CD4-positive, alpha-beta T cell treated with Interleukin-6 for 4 hours (primary cell): ENCODE measurements at regions not wholly inside any gene's neighbourhood (a gene's known extent, or its start where the extent isn't known, plus 50 kb on each side); places are given as distances from the start of the nearest gene placed in this dataset.

Experiments used
- DNase-seq: peaks from one replicate; pipeline ENCODE4 v3.0.0-alpha.2; 2020; ENCODE audit warnings: mixed read lengths

DNA sequence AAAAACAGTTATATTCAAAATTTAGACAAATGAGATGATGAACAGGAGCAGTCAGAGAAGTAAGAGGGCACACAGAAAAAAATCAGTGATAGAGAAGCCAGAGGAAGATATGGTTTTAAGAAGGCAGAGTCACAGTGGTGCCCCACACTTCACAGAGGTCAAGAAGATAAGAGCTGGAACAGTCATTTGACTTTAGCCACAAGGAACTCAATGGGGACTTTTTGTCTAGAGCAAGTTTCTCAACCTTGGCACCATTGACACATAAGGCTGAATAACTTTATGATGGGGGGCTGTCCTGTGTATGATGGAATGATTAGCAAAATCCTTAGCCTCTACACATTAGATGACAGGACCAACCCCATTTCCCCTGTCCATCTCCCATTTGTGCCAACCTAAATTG is 172.8 kb upstream of the PLEKHG7 start:
- DNase-seq: no peak

DNA sequence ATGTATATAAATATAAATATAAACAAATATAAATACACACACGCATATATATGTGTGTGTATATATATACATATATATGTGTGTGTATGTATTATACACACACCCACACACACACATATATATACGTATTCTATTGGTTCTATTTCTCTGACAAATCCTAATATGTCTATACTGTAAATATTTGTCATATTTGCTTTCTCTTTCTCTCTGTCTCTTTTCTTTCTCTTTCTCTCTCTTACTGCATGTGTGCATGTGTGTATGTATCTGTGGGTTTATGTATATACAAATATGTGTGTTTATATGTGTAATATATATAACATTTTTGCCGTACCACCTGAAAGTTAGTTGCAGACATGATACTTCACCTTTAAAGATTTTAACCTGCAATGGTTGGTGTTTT is 174.2 kb upstream of the PLEKHG7 start:
- DNase-seq: no peak

GRCh38 chr12:92528097-92528496 is 174.7 kb upstream of the PLEKHG7 start:
- DNase-seq: no peak

GRCh38 chr12:92524489-92524888 is 178.3 kb upstream of the PLEKHG7 start:
- no peak for DNase-seq

DNA sequence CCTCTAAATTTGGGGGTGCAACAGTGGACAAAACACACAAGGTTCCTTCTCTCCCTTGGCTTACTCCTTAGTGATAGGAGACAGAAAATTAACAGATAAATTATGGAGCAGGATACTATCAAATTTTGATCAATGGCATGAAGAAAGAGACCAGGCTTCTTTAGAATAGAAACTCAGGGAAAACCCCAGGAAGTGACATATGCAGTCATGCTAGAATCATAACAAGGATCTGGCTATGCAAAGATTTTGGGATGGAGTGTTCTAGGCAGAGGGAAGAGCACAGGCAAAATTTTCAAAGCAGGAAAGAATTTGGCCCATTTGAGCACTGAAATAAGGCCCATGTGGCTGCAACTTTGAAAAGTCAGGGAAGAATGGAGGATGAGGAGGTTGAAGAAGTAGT is 182.3 kb upstream of the PLEKHG7 start:
- no peak for DNase-seq

- no peak for DNase-seq
Measured at GRCh38 chr12:92519284-92519683, 183.5 kb upstream of the PLEKHG7 start.

DNA sequence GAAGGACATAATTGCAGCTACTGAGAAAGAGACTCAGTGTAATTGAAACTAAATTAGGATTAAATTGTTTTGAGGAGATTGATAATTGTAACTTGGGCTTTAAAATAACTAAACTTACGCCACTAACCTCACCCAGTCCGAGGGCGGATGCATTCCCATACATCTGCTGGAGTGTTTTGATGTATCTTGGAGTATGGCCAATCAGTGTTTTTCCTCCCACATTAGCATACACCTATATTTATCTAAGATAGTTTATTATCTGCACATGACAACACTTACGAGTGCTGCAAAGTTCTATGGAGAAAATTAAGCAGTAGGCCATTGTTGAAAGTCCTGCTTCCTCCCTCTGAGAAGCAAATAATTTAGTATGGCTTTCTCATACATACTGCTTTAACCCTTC is 184.7 kb upstream of the PLEKHG7 start:
- DNase-seq: no peak

- no peak for DNase-seq
Measured at GRCh38 chr12:92516277-92516600, 186.6 kb upstream of the PLEKHG7 start.

- DNase-seq: no peak
Measured at GRCh38 chr12:92513231-92513730, 189.5 kb upstream of the PLEKHG7 start.

DNA sequence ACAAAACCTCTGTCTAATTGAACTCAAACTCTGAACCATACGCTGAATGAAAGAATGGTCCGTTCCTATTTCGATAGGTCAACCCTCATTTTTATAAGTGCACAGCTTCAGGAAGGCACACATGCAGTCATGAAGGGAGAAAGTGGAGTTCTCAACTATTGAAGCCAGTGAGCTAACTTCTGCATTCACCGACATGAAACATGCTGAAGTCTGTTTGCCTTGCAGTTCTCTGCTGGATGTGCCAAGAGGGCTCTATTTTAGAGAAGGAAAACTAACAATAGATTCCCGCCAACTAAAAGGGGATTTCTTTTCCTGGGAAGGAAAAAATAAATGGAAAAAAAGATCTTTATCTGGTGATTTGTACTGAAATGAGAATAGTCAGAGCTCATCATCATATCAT is 191.0 kb upstream of the PLEKHG7 start:
- DNase-seq: no peak

DNA sequence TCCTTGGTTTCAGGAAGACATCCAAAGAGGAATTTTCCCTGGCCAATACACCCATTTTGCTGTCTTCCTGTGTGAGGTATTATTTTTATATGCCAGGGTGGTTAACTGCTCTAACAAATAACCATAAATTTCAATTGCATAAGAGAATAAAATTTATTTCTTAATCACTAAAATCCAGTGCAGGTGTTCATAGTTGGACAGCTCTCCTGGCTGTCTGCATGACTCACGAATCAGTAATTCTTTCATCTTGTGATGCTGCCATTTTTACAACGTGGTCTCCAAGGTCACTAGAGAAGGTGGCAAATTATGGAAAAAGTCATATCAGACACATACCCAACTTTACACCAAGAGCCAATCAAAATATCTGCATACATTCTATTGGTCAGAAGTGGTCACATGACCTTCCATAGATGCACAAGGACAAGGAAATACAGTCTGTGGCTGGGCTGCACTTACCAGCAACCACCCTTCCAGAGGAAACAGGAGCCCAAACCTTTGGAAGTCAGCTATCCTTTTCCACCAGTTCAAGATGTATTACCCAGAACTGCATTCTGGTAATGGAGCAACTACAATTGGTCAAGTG is 193.5 kb upstream of the PLEKHG7 start:
- no peak for DNase-seq

DNA sequence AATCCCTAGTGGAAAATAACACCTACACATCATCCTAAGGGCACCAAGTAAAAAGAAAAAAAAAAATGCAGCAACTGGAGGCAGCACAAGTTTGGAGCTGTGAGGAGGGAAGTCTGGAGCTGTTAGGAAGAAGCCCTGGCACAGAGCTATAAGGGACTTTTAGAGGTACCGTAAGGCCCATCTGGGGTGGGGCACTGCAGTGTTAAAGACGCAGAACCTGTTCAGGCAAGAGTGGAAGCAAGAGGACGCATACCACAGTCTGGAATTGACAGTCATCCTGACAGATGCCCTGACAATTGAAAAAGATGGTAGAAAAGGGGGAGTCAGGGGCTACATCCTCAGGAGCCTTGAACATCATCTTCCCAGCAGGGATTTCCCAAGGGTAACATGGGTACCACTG is 195.9 kb upstream of the PLEKHG7 start:
- DNase-seq: no peak

GRCh38 chr12:92506460-92506859 is 196.3 kb upstream of the PLEKHG7 start:
- no peak for DNase-seq

DNA sequence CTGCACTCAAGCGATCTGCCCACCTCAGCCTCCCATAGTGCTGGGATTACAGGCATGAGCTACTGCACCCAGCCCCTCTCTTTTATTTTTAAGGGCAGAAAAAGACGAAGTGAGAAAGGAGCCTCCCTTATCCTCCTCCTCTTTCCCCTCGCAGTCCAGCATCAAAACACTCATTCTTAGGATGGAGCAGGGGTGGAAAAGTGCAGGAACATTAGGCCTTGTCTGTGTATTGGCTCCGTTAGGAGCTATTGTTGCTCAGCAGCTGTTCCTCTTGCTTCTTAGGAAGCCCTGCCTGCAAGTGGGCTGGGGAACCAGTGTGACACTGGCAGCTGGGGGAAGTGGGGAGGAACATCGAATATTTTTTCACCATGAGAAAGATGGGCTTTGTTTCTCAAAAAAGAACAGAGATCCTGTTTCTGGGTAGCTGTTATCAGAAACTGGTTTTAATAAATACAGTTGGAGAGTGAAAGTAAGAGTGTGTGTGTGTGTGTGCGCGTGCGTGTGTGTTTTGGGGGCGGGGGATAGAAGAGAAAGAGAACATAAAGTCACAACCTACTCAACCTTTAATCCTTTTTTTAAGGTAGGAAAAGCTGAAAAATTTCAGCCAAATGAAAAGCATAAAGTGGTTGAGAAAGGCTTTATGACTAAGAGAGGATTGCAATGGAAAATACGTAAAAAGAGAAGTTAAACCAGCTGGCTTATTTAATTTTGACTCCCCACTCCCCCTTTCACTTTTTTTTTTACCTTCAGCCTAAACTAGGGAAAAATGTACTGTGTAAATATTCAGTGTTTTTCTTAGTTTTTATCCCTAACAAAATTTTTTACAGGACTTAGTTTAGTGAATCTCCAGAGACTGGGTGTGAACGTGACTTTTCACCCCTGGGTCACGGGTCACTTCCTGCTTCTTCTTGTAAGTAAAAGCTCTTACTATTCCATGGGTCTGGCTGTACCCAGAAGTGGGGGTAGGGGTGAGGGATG is 197.2 kb upstream of the PLEKHG7 start:
- peak; percentile 69 for DNase-seq

GRCh38 chr12:92504594-92504981 is 198.2 kb upstream of the PLEKHG7 start:
- no peak for DNase-seq

- DNase-seq: no peak
Measured at GRCh38 chr12:92503971-92504593, 198.7 kb upstream of the PLEKHG7 start.

DNA sequence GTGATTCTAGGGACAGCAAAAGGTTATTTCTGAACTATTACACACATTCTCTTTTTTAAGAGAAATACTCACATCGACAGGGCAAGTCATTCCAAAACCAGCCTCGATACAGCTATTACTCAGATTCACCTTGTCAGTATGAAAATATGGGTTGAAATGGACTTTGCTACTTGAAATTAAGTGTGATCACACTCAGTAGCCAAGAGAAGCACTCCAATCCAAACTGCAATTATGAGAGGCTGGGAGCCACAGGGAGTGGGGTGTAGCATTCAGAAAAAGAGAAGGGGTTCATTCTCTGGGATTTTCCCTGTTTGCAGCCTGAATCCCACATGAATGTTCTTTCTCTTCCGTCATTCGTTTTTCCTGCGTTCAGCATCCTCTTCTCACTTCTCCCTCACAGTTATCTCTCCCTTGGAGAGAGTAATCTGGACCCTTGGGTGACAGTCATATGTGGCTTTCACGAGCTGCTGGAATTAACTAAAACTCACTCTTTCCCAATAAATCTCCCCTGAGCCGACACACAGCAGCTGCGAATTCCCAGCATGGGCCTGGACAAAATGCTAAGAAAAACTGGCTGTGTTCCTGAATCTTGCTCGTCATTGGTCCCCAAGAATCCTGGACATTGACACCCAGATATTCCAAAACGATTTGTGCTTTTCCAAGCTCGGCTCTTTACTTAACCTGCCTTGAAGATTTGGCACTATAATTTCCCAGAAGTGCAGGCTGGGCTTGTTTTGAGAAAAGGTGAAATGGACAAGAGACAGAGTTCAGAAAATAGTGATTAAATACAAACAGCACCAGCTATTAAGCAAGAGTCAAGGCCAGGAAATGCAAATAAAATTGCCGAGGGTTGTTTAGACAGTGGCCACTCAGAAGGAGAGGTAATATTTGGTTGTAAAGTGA is 199.5 kb upstream of the PLEKHG7 start:
- DNase-seq: no peak

GRCh38 chr12:92502417-92503028 is 200.3 kb upstream of the PLEKHG7 start:
- peak; percentile 4 for DNase-seq

DNA sequence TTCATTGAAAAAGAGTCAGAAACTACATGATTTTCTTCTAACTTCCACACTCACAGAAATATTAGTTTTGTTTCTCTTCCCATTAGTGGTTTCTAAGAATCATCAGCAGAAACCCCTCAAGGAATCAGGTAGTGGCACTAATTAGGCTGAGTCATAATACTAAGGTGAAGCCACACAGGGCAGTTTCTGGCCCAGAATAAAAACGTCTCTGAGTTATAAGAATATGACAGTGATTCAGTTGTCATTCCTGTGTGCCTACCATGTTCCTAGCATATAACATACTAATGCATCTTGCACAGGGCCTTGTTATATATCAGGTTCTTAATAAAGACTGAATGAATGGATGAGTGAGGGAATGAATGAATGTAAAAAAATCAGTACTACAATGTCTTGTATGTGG is 206.0 kb upstream of the PLEKHG7 start:
- no peak for DNase-seq

GRCh38 chr12:92495108-92495507 is 207.7 kb upstream of the PLEKHG7 start:
- DNase-seq: no peak

DNA sequence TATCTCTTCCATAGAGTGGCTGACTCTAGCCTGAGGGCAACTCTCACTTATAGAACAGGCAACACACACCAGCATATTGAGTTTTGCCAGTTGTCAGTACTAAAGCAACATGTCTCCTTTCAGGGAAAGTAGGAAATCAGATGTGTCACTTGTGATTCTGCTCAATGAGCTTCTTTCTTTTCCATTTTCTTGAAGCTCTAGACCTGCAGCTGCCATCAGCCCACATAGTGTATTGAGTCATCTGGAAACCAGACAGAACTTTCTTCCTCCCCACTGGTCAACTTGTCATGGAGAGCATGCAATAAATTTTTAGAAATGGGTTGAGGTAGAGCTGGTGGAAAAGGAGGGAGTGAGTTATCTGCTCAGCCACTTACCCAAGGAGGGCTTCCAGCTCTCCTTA is 209.0 kb upstream of the PLEKHG7 start:
- DNase-seq: no peak

DNA sequence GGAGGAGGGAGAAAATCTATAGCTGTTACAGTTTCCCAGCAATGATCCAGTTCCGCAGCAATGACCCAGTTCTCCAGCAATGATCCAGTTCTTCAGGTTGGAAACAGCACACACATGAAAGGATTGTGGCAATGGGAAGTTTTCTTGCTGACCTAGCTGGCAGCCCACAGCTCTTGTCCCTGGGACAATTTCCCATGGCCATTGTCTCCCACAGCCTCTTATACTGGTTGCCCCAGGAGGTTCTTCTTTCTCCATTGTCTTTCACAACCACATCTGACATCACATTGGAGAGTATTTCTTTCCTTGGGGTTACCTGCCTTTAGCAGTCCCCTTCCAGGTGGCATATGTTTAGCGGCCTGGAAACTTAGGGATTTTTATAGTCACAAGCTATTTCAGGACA is 209.8 kb upstream of the PLEKHG7 start:
- DNase-seq: no peak
